GM19372 (cell line): ENCODE measurements at regions not wholly inside any gene's neighbourhood (a gene's known extent, or its start where the extent isn't known, plus 50 kb on each side); places are given as distances from the start of the nearest gene placed in this dataset.

Source experiments
- ATAC-seq: cut with Tn5 transposase; IDR thresholded peaks from one replicate; pipeline ENCODE4 v1.9.1; 2021; ENCODE audit warnings: mild to moderate bottlenecking, low read depth, moderate library complexity; ENCODE audit not compliant: unreplicated experiment

DNA sequence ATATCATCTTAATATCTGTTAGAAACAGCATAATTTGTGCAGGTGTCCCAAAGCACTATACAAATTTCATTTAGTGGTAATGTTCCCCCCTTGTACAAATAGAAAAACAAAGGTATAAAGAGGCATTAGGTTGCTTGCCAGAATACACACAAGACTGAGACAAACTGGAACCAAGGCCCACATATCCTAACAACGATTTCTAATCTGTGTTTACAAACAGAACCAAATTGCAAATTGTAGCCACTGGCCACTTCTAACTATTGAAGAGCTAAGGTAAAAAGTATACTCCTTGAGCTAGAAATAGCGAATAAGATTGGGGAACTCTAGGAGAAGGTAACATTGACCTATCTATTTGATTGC, 526.1 kb downstream of the KLF12 start:
- no peak for ATAC-seq

DNA sequence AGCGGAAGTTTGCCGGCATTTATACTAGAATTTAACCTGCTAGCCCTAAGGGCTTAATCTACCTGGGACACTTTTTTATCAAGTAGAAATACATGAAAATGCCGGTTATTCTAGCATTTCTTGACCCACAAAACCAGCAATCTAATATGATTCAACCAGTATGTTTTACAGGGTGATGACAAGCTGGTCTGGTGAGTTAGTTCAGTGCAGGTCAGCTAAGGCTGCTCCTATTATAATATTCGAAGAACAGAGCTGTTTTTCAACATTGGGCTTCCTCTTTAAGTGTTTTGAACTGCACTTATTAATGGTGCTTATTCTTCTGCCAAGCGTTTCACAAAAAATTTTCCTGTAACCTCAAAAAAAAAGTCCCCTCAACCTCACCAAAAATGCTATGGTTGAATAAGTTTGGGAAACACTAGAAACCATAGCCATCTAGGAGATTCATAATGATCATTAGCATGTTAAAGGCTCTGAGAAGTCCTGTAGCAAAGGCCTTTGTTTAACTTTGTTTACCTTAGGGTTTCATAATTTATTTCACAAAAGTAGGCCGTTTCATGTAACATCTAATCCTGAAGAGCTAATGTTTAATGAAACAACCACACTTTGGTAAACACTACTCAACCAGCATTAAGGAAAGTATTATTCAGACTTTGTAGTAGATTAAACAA, 526.6 kb downstream of the KLF12 start:
- no peak for ATAC-seq

DNA sequence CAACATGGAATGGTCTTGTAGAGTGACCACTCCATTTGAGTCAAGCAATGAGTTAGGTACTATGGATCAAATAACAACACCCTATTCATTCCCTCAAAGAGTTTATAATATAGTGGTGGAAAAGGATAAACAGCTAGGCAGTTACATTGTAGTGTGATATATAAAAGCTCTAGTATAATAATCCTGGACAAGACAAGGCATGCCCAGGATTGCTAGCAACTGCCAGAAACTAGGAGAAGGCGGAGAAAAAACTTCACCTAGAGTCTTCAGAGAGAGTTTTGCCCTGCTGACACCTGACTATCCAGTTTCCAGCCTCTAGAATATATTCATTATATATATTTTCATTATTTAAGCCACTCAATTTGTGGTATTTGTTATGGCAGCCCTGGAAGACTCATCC, 530.6 kb downstream of the KLF12 start:
- ATAC-seq: no peak

DNA sequence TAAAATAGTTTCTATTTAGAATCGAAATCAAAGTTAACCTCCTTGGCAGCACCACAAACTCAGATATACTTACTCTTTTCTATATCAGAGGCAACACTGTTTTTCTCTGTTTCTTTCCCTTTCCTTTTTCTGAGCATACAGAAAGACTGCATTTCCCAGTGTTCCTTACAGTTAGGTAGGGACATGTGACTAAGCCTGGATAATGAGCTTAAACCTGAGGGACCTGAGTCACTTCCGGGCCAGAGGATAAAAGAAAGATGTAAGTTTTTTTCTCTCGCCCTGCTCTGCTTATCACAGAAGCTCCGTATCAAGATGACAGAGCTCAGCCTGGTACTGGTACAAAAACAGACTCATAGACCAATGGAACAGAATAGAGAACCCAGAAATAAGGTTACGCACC, 531.9 kb downstream of the KLF12 start:
- ATAC-seq: no peak

DNA sequence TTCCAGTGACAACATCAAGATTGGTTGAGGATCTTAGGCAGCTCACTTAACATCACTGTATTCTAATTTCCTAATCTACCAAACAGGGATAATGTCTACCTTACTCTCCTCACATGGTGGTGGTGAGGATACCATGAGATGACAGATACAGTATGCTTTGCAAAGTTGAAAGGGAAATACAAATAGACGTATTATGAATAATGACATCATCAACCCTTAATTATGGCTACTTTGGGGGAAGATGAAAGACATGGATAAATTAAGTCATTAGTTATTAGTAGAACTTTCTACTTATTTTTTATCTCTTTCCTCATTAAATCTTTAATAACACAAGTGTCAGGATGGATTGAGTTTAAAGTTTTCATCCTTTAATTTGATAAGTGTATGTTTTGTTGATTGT, 532.5 kb downstream of the KLF12 start:
- ATAC-seq: no peak

DNA sequence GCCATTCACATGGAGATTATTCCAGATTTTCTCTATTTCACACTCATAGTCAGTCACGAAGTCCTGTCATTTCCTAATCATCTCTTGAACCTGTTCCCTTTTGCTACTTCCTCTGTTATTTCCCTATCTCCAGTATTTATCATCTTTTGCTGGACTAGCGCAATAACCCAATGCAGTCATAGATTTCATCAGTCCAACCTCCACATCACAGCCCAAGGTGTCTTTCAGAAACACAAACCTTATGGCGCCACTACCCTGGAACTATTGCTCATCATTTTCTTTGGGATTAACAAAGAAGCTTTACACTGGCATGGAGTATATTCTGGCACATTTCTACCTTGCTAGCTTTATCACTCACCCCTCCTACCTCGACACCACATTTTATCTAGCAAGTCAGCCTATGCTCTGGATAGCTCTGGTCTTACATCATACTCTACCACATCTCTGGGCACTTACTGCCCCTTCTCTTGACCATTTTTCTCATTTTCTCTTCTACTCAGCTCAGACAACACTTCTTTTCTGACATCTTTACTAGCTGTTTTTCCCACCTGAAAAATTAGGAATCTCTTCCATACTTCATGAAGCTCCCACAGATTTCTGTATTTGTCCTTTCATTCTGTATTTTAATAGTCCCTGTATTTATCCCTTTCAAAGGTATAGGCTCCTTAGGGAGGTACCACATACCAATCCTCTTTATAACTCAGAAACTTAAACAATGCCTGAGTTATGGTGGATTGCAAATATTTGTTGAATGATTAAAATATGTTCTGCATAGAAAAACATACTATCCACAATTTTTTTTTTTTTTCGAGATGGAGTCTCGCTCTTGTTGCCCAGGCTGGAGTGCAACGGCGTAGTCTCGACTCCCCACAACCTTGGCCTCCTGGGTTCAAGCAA, 534.7 kb downstream of the KLF12 start:
- no peak for ATAC-seq

DNA sequence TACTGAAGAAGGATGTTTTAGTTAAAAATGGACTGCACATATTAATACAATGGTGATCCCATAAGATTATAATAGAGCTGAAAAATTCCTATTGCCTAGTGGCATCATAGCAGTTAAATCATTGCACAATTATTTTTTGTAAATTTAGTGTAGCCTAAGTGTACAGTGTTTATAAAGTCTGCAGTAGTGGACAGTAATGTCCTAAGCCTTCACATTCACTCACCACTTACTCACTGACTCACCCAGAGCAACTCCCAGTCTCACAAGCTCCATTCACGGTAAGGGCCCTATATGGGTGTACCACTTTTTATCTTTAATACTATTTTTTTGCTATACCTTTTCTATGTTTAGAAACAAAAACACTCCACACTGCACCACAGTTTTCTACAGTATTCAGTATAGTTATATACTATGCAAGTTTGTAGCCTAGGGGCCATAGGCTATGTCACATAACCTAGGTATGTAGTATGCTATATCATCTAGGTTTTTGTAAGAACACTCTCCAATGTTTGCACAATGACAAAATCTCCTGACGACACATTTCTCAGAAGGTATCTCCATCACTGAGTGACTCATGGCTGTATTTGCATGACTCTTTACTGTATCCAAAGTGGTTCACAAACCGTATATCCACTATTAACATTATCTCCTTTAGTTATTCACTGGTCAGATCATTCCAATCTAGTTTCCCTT, 536.0 kb downstream of the KLF12 start:
- ATAC-seq: no peak

DNA sequence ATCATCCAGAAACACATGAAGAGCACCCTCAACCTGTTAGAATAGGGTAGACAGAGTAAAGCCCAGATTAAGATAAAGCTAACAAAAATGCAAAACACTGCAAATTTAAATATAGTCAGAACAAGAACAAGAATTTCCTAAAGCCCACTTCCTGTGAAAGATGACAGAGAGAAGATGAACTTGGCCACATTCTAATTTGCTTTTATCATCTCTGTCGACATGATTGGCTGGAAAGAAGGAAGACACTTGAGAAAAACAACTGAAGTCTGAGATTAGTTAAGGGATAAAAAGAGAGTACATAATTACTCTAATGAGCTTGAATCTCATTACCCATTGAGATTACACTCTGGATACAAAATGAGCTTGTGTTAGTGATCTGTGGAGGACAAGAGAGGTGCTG, 537.6 kb downstream of the KLF5 start:
- ATAC-seq: no peak

DNA sequence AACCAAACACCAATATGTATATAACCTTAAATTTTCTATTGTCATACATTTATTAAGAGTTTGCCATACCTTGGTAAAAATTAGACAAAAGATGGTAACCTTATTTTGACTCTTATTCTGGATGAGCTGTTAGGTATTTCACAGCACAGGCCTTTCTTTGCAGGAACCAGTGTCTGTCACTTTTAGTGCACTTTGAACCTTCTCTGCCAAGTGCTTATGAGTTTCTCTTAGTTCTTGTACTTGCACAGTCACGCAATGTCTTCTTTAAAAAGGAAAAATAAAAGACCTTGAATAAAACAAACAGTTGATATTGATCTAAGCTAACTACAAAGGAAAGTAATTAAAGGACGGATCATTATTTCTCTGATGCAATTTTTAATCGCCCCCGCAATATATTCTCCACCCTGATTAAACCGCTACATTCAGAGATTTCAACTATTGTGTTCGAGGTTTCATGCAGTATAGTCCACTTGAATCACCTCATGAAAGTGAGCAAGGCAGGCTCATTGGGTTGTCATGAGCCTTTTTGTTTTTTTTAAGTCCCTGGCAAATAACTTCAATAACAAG, 534.5 kb downstream of the KLF5 start:
- ATAC-seq: no peak

DNA sequence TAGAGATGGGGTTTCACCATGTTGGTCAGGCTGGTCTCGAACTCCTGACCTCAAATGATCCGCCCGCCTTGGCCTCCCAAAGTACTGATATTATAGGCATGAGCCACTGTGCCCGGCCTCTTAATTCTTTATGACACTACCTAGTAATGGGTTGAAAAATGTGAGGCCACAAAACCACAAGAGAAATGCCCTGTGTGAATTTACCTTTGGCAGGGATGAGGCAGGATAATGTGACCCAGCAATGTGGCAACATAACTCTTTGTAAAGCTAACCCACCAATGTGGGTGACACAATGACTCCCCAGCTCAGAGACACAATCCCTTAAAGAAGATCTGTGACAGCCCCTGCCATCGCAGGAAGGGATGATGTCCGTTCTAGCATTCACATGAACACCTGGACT, 533.1 kb downstream of the KLF5 start:
- ATAC-seq: no peak

DNA sequence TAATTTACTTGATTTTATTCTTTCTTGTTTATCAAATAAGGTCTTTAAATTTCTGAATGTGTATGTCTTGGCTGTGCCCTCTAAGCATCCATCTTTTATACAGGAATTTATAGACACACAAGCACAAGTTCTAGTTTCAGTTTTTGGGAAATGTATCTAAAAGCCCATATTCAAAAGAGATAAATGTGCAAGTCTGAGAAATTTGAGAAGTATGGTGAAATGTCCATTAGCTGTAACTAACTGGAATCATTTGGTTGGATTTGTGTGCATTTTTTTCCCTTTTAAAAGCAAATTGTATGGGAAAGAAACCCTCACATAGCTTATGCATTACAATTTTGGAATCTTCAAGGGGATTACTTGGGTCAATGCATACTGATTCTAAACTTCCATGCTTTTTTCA, 532.0 kb downstream of the KLF5 start:
- ATAC-seq: no peak

DNA sequence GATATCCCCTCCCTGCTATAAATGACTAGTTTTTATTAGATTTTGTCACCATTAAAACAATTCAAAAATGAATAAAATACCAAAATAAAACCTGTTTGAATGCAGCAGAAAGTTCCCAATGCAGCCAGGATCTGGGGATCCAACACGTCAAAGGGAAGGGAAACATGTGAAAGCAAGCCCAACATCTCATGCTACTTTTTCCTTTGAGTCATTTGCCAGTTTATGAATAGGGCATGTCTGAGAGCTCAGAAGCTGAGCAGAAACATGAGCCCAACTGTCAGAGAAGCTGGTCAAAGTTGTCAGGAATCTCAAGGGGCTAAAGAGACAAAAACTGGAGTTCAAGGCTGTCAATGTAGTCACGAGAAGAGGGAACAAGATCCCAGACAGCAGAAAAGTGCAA, 526.4 kb downstream of the KLF5 start:
- ATAC-seq: no peak

DNA sequence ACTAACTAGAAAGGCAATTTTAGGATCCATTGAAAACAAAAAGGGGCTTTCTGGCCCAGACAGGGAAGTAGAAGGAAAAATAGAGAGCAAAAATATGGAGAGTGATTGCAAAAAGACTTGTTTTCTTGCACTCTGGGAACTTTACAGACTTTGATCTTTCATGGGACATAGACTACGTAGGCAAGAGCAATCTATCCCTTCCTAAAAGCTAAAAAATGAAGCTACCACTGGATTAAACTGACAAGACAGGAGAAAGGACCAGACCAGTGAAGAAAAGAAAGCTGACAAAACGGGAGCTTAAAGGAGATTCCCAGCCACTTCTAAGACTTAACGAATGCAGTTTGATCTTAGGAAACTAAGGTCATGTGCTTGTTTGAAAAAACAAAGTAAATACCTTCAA, 524.5 kb downstream of the KLF5 start:
- no peak for ATAC-seq

DNA sequence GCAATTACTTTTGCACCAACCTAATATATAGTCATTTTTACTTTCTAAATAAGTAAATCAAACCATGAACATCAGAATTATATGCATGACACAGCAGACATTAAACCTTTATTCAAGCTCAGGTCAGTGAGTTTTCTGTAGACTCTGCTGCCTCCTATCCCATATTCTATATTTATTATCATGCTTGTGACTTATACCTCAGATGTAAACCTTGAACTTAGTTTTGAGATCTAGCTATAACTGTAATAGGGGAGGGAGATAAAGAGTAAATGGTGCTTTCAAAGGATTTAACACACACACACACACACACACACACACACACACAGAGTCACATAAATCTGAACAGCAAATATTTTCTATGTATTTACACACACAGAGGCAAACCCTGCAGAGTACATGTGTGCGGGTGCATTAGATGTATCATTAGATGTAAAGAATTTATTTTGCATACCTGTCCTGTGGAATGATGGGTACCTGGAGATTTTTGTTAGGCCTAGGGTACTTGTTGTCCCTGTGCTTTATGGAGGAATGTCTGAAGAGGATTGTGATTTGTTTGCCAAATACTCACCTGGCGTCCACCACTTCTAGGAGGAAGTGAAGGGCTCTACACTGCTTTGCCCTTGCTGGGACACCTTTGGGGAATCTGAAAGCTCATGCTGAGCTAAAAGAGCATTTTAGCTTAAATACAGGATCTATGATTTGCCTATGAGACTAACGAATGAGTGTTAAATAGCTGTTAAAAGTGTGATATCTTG, 521.9 kb downstream of the KLF5 start:
- ATAC-seq: no peak

DNA sequence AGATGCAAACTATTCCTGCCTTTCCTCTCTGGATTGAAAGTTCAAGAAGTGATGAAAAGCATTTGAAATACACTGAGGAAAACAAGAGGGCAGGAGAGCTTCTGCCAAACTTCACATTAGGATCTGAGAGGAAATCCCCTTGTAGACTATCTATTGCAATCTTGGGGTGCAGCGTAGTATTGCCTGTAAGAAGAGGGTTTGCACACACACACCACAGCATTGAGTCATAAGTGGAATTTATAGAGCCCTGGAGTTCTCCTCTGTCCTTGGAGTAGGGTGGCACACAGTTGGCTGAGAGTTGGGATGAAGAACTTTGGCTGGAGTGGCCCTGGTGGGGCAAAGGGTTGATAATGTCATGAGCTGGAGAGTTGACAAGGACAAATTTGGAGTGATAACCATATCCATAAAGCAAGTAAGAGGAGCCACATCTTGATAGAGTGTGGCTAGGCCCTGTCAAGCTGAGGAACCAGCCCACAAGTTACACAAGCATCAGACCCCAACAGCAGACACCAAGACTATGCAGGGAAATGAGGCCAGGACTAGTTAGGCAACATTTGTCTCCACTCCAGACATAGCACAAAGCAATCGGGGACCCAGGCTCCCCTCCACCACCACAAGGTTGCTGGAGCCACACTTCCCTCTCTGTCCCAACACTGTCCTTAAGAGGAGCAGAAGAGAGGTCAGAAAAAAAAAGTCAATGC, 520.9 kb downstream of the KLF5 start:
- ATAC-seq: no peak

DNA sequence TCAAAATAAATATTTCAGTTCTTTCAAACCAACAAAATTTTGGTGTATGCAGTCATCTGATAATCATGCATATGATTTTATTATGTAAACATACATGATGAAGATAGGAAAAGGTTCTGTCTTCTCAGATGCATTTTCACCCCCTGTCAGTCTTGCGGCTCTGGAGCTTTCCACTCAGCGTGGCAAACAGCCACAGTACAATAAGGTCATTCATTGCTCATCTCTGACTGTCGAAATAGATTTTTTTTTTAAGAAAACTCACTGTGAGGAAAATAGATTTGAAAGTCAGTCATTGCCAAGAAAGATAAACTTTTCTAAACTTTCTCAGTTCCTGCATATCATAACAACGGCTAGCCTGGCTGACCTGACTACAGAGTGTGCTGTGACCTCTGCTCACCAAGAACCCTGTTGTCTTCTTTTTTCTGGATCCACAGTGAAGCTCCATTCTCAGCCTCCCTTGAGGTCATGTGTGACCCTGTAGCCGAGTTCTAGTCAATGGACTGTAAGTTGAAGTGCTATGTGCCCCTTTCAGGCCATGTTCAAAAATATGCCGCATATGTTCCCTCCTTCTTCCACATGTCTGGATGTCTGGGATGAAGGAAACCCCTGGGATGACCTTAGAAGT, 519.6 kb downstream of the KLF5 start:
- no peak for ATAC-seq

DNA sequence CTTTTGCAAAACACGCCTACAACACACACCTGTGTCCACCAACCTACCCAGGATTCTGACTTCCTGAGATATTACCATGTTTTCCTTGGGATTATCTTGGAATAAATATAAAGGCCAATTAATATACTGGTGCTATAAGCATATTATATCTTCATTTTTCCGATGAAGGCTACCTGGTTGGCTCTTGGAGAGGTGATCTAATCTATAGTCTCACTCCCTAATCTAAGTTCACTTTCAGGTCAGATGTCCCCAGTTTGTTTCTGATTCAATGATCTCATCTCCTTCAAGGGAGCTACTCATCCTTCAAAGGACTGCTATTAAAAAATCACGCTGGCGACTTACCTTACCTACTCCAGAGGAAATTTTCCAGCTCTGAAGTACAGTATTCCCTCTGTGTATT, 517.5 kb downstream of the KLF5 start:
- no peak for ATAC-seq

DNA sequence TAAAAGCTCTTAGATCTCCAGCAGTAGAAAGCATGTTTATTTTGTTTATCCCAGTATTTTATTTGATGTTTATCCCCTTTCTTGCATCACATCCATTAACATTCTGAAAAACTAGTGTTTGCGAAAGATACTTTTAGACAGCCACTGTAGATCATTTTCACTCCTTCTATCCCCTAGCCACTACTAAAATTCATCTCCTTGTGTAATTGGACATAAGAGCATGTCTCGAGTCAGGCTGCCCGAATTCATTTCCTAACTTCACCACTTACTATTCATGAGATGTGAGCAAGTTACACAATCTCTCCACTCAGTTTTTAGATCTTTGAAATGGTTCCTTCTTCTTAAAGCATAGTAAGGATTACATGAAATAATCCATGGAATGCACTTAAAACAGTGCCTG, 514.0 kb downstream of the KLF5 start:
- ATAC-seq: no peak

DNA sequence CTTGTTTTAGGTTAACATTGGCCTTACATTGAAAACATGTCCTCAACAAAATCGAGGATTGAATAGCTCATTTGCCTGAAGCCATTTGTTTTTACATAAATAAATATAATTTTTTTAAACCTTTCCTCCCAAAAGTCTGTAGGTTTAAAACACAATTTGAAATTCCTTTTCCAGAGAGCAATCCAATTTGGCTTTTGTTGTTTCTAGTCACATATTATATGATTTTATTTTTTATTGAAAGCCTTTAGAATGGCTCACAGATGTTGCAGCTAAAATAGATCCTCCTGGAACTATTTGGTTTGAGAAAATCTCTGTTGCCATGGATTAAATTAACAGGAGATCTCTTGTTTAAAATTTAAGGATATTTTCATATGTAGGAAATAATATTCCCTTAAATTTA, 512.6 kb downstream of the KLF5 start:
- ATAC-seq: no peak

DNA sequence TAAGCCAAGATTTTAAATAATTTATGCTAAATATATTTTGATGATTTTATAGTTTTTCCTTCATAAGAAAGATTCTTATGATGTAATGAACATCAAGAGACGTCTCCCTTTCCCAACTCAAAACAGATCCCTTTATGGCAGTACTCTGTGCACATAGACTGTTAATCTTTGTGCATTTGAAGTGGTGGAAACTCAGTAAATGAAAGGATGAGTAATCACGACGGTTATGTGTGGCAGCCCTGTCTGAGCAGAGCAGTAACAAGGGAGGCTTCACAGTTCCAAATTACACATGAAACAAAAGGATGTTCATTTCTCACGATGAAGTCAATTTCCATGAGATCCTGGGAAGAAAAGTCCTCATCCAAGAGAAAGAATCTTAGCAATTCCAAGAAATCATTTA, 498.1 kb downstream of the KLF5 start:
- no peak for ATAC-seq
